ENCODE measurements at regions not wholly inside any gene's neighbourhood (a gene's known extent, or its start where the extent isn't known, plus 50 kb on each side); places are given as distances from the start of the nearest gene placed in this dataset.

DNA sequence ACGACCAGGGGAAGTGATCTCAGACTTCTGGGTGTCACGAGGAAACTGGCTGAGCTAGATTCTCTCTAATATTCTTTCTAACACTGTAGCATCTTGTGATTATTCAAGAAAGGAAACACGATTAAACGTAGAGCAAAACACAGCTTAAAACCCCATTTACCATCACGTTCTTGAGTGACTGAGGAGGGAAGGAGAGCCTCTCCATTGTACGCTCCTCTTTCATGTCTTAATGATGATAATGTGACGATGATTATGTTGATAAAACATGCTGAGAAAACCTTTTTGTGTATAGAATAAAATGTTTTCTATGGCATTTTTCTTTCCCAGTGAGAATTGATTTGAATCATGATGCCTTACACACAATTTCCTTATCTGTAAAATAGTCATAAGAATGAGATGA is 705.6 kb upstream of the ID2 start:
- intact Hi-C loops (cut with DNase I), result no loop called here
- WGBS, 2 donors, result 79 to 80% methylated on average over 7 of the region's 7 CpGs
- H3K27ac ChIP-seq, result no peak overlapping the region

DNA sequence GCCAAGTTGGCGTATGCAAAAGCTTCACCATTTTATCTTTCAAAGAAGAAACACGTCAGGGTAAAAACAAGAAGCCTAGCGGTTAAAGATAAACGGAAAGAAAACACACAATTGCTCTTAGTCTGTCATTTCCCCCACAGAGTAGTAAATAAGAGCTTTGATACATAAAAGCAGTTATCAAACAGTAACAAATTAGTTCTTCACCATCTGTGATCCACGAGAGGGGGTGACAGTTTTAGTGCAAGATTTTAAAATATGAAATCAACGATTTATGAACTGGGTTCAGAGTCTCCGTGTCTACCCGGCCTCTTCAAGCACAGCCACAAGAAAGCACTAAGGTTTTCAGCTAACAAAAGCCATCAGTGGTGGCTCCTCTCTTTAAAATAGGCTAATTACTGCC is 703.9 kb upstream of the ID2 start:
- no peaks in the 10 kb centered on the region for H3K36me3 ChIP-seq
- H3K4me1 ChIP-seq, result no peaks in the 10 kb centered on the region
- TF ChIP-seq POLR2A (IDR thresholded peaks at IDR 0.05), result no peak
- TF ChIP-seq, protein P1, sequence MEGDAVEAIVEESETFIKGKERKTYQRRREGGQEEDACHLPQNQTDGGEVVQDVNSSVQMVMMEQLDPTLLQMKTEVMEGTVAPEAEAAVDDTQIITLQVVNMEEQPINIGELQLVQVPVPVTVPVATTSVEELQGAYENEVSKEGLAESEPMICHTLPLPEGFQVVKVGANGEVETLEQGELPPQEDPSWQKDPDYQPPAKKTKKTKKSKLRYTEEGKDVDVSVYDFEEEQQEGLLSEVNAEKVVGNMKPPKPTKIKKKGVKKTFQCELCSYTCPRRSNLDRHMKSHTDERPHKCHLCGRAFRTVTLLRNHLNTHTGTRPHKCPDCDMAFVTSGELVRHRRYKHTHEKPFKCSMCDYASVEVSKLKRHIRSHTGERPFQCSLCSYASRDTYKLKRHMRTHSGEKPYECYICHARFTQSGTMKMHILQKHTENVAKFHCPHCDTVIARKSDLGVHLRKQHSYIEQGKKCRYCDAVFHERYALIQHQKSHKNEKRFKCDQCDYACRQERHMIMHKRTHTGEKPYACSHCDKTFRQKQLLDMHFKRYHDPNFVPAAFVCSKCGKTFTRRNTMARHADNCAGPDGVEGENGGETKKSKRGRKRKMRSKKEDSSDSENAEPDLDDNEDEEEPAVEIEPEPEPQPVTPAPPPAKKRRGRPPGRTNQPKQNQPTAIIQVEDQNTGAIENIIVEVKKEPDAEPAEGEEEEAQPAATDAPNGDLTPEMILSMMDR (IDR thresholded peaks at IDR 0.05), result no peak
- H3K27ac ChIP-seq, result no peak overlapping the region
- 78 to 83% methylated on average over 8 of the region's 8 CpGs for WGBS, 2 donors
- DNase-seq, result no peak
- intact Hi-C loops (cut with DNase I), result no loop called here
- no peaks in the 10 kb centered on the region for H3K27me3 ChIP-seq
- H3K9me3 ChIP-seq, result no peaks in the 10 kb centered on the region
- H3K4me3 ChIP-seq (replicated peaks in 1 of 3), result no peak overlapping the region

More for the DNA sequence above, 705.6 kb upstream of the ID2 start:
- Histone ChIP-seq H3K4me3 (replicated peaks in 1 of 3) (no peak overlapping the region), H3K9me3 (no peaks in the 10 kb centered on the region), H3K27me3 (no peaks in the 10 kb centered on the region), H3K36me3 (no peaks in the 10 kb centered on the region), H3K4me1 (no peaks in the 10 kb centered on the region)
- DNase-seq, result no peak
- no peak for TF ChIP-seq POLR2A (IDR thresholded peaks at IDR 0.05)
- TF ChIP-seq, protein P1 (IDR thresholded peaks at IDR 0.05), result no peak

DNA sequence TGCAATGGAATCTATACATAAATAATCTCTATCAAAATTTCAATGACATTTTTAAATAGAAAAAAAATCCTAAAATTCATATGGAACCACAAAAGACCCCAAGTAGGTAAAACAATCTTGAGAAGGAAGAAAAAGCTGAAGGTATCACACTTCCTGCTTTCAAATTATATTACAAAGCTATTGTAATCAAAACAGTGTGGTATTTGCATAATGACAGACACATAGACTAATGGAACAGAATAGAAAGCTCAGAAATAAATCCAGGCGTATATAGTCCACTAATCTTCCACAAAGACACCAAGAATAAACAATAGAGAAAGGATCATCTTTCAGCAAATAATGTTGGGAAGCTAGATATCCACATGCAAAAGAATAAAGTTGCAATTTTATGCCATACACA is 699.8 kb upstream of the ID2 start:
- Histone ChIP-seq H3K27ac (no peak overlapping the region), H3K27me3 (no peaks in the 10 kb centered on the region), H3K9me3 (no peaks in the 10 kb centered on the region), H3K36me3 (no peaks in the 10 kb centered on the region), H3K4me1 (no peaks in the 10 kb centered on the region), H3K4me3 (replicated peaks in 1 of 3) (no peak overlapping the region)
- TF ChIP-seq, protein P1 (IDR thresholded peaks at IDR 0.05), result no peak
- TF ChIP-seq POLR2A (IDR thresholded peaks at IDR 0.05), result no peak
- DNase-seq, result no peak
- WGBS, 2 donors, result 92 to 100% methylated on average over 1 of the region's 1 CpG
- intact Hi-C loops (cut with DNase I), result no loop called here

DNA sequence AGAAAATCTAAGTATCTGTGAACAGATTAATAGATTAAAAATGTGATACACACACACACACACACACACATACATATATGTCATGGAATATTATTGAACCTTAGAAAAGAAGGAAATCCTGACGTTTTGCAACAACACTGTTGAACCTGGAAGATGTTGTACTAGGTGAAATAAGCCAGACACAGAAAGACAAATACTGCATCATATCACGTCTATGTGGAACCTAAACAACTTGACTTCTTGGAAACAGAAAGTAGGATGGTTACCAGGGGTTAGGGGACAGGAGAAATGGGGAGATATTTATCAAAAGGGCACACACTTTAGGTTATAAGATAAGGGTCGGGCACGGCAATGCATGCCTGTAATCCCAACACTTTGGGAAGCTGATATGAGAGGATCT is 698.4 kb upstream of the ID2 start:
- 76 to 90% methylated on average over 4 of the region's 4 CpGs for WGBS, 2 donors
- no peak for DNase-seq
- no peak for TF ChIP-seq POLR2A (IDR thresholded peaks at IDR 0.05)
- TF ChIP-seq, protein P1 (IDR thresholded peaks at IDR 0.05), result no peak
- Histone ChIP-seq H3K4me1 (no peaks in the 10 kb centered on the region), H3K36me3 (no peaks in the 10 kb centered on the region), H3K4me3 (replicated peaks in 1 of 3) (no peak overlapping the region), H3K9me3 (no peaks in the 10 kb centered on the region), H3K27me3 (no peaks in the 10 kb centered on the region), H3K27ac (no peak overlapping the region)
- intact Hi-C loops (cut with DNase I), result no loop called here

DNA sequence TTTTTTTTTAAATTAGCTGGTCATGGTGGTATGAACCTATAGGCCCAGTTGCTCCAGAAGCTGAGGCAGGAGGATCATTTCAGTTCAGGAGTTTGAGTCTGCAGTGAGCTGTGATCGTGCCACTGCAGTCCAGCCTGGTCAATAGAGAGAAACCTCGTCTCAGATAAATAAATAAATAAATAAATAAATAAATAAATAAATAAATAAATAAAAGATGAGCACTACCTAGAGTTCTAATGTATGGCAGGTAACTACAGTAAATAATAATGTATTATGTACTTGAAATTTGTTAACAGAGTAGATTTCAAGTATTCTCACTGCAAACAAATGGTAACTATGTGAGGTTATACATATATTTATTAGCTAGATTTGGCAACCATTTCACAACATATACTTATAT is 697.9 kb upstream of the ID2 start:
- Histone ChIP-seq H3K4me3 (replicated peaks in 1 of 3) (no peak overlapping the region), H3K27ac (no peak overlapping the region), H3K4me1 (no peaks in the 10 kb centered on the region), H3K27me3 (no peaks in the 10 kb centered on the region), H3K36me3 (no peaks in the 10 kb centered on the region), H3K9me3 (no peaks in the 10 kb centered on the region)
- DNase-seq, result no peak
- TF ChIP-seq, protein P1 (IDR thresholded peaks at IDR 0.05), result no peak
- no peak for TF ChIP-seq POLR2A (IDR thresholded peaks at IDR 0.05)
- intact Hi-C loops (cut with DNase I), result no loop called here
- WGBS, 2 donors, result 94 to 96% methylated on average over 2 of the region's 2 CpGs
